Neural cell (in vitro differentiated cells): ENCODE measurements at regions not wholly inside any gene's neighbourhood (a gene's known extent, or its start where the extent isn't known, plus 50 kb on each side); places are given as distances from the start of the nearest gene placed in this dataset.

ENCODE experiments used
- EP300 ChIP-seq: fragments of 450-650 bp; conservative IDR thresholded peaks from 2 replicates; pipeline ENCODE4 v1.6.1; 2014; ENCODE audit warnings: antibody characterized with exemption, mild to moderate bottlenecking, moderate library complexity; ENCODE audit not compliant: poor library complexity, severe bottlenecking
- EZH2 ChIP-seq: fragments of 200-600, 300-800 bp; shearing (Covaris generic), sonication (generic); IDR thresholded peaks from 2 replicates; pipeline ENCODE4 v1.6.1; 2014; ENCODE audit warnings: antibody characterized with exemption, low read length, borderline replicate concordance, mild to moderate bottlenecking; ENCODE audit not compliant: insufficient read depth, poor library complexity, severe bottlenecking
- MXI1 ChIP-seq: fragments of 450-650 bp; conservative IDR thresholded peaks from 2 replicates; pipeline ENCODE4 v1.6.1; 2014; ENCODE audit warnings: antibody characterized with exemption, mild to moderate bottlenecking; ENCODE audit not compliant: poor library complexity, severe bottlenecking
- POLR2AphosphoS5 ChIP-seq: IDR thresholded peaks from 2 replicates; pipeline ENCODE4 v1.6.1; 2012
- RAD21 ChIP-seq: fragments of 450-650 bp; conservative IDR thresholded peaks from 2 replicates; pipeline ENCODE4 v1.6.1; 2014; ENCODE audit warnings: antibody characterized with exemption, mild to moderate bottlenecking, moderate library complexity
- TAF1 ChIP-seq: IDR thresholded peaks from 2 replicates; pipeline ENCODE4 v1.6.1; 2012; ENCODE audit warnings: low read depth
- TF ChIP-seq, protein P1 (sequence below): fragments of 450-650 bp; IDR thresholded peaks from 2 replicates; pipeline ENCODE4 v1.5.1; 2014; ENCODE audit warnings: antibody characterized with exemption, mild to moderate bottlenecking, moderate library complexity; ENCODE audit not compliant: poor library complexity, severe bottlenecking
- TF ChIP-seq, protein P2 (sequence below): IDR thresholded peaks from 2 replicates; pipeline ENCODE4 v1.6.1; 2012; ENCODE audit warnings: borderline replicate concordance

DNA sequence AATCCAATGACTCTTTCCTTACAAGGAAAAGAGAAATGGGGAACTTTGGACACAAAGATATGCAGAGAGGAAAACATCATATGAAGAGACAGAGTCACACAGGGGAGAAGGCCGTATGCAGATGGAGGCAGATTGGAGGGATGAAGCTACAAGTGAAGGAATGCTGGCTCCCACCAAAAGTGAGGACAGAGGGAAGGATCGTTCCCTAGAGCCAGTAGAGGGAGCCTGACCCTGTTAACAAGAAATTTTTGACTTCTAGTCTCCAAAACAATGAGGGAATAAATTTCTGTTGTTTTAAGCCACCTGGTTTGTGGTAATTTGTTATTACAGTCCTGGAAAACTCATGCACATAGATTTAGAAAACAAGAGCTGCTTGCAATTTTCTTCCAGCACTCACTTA is 169.3 kb downstream of the PMAIP1 start:
- no peak for TF ChIP-seq TAF1
- TF ChIP-seq MXI1: no peak
- no peak for TF ChIP-seq RAD21
- TF ChIP-seq, protein P1, sequence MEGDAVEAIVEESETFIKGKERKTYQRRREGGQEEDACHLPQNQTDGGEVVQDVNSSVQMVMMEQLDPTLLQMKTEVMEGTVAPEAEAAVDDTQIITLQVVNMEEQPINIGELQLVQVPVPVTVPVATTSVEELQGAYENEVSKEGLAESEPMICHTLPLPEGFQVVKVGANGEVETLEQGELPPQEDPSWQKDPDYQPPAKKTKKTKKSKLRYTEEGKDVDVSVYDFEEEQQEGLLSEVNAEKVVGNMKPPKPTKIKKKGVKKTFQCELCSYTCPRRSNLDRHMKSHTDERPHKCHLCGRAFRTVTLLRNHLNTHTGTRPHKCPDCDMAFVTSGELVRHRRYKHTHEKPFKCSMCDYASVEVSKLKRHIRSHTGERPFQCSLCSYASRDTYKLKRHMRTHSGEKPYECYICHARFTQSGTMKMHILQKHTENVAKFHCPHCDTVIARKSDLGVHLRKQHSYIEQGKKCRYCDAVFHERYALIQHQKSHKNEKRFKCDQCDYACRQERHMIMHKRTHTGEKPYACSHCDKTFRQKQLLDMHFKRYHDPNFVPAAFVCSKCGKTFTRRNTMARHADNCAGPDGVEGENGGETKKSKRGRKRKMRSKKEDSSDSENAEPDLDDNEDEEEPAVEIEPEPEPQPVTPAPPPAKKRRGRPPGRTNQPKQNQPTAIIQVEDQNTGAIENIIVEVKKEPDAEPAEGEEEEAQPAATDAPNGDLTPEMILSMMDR: no peak
- TF ChIP-seq POLR2AphosphoS5: no peak
- no peak for TF ChIP-seq EZH2
- TF ChIP-seq, protein P2, sequence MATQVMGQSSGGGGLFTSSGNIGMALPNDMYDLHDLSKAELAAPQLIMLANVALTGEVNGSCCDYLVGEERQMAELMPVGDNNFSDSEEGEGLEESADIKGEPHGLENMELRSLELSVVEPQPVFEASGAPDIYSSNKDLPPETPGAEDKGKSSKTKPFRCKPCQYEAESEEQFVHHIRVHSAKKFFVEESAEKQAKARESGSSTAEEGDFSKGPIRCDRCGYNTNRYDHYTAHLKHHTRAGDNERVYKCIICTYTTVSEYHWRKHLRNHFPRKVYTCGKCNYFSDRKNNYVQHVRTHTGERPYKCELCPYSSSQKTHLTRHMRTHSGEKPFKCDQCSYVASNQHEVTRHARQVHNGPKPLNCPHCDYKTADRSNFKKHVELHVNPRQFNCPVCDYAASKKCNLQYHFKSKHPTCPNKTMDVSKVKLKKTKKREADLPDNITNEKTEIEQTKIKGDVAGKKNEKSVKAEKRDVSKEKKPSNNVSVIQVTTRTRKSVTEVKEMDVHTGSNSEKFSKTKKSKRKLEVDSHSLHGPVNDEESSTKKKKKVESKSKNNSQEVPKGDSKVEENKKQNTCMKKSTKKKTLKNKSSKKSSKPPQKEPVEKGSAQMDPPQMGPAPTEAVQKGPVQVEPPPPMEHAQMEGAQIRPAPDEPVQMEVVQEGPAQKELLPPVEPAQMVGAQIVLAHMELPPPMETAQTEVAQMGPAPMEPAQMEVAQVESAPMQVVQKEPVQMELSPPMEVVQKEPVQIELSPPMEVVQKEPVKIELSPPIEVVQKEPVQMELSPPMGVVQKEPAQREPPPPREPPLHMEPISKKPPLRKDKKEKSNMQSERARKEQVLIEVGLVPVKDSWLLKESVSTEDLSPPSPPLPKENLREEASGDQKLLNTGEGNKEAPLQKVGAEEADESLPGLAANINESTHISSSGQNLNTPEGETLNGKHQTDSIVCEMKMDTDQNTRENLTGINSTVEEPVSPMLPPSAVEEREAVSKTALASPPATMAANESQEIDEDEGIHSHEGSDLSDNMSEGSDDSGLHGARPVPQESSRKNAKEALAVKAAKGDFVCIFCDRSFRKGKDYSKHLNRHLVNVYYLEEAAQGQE: no peak
- TF ChIP-seq EP300: no peak
